ENCODE measurements at regions not wholly inside any gene's neighbourhood (a gene's known extent, or its start where the extent isn't known, plus 50 kb on each side); places are given as distances from the start of the nearest gene placed in this dataset.

DNA sequence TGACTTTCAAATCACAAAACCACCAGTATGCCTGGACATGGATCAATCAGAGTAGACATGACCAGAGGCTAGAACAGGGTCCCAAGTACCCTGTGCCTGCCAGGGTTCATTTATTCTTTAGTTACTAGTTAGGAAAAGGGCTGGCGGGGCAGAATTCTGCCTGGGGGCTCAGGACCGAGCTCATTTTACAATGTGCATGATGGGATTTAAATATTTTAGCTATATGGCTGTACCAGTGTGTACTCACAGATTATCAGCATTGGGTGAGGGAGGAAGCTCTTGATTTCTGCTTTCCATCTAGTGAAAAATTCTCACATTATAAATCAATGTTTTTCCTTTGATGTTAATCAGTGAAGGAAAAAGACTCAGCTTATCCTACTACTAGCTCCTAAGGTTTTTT, 1511.1 kb downstream of the EFNA5 start:
- intact Hi-C loops (cut with micrococcal nuclease; ENCODE audit: unreplicated experiment), result no loop called here
- TF ChIP-seq CTCF (conservative IDR thresholded peaks at IDR 0.05; ENCODE audit: low read depth, low read length) (no peak), EZH2 (IDR thresholded peaks at IDR 0.05; ENCODE audit: borderline replicate concordance, low read depth, low read length, poor library complexity, severe bottlenecking) (no peak)
- Histone ChIP-seq H3K4me3 (ENCODE audit: low read depth, low read length, poor library complexity, severe bottlenecking) (no peak overlapping the region), H3K9me3 (ENCODE audit: low read depth, low read length, poor library complexity, severe bottlenecking) (no peaks in the 10 kb centered on the region), H3K27ac (ENCODE audit: low read depth, low read length, poor library complexity, severe bottlenecking) (no peak overlapping the region), H3K36me3 (ENCODE audit: insufficient read depth, low read length, poor library complexity, severe bottlenecking) (no peaks in the 10 kb centered on the region), H3K4me1 (ENCODE audit: insufficient read depth, low read length, poor library complexity, severe bottlenecking) (no peaks in the 10 kb centered on the region), H3K27me3 (replicated peaks; ENCODE audit: insufficient read depth, low read depth, low read length, poor library complexity) (no peaks in the 10 kb centered on the region)
- CTCF ChIA-PET, result no interaction called here
- BruUV-seq (replicated peaks), result no TSS peak
- POLR2A ChIA-PET (ENCODE audit: low non-redundant PET), result no interaction called here
- DNase-seq (ENCODE audit: low spot score), result no peak

DNA sequence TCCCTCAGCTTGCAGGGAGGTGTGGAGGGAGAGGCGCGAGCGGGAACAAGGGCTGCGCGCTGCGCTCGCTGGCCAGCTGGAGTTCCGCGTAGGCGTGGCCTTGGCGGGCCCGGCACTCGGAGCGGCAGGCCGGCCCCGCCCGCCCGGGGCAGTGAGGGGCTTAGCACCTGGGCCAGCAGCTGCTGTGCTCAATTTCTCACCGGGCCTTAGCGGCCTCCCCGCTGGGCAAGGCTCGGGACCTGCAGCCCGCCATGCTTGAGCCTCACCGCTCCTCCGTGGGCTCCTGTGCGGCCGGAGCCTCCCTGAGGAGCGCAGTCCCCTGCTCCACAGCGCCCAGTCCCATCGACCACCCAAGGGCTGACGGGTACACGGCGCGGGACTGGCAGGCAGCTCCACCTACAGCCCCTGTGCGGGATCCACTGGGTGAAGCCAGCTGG, 1516.4 kb downstream of the EFNA5 start:
- POLR2A ChIA-PET (ENCODE audit: low non-redundant PET), result no interaction called here
- H3K4me1 ChIP-seq (ENCODE audit: insufficient read depth, low read length, poor library complexity, severe bottlenecking), result no peaks in the 10 kb centered on the region
- no peaks in the 10 kb centered on the region for H3K9me3 ChIP-seq (ENCODE audit: low read depth, low read length, poor library complexity, severe bottlenecking)
- CTCF ChIA-PET, result no interaction called here
- H3K36me3 ChIP-seq (ENCODE audit: insufficient read depth, low read length, poor library complexity, severe bottlenecking), result no peaks in the 10 kb centered on the region
- intact Hi-C loops (cut with micrococcal nuclease; ENCODE audit: unreplicated experiment), result no loop called here
- DNase-seq (ENCODE audit: low spot score), result no peak
- H3K27me3 ChIP-seq (replicated peaks; ENCODE audit: insufficient read depth, low read depth, low read length, poor library complexity), result no peaks in the 10 kb centered on the region
- no peak for TF ChIP-seq CTCF (conservative IDR thresholded peaks at IDR 0.05; ENCODE audit: low read depth, low read length)
- TF ChIP-seq EZH2 (IDR thresholded peaks at IDR 0.05; ENCODE audit: borderline replicate concordance, low read depth, low read length, poor library complexity, severe bottlenecking), result no peak
- no peak overlapping the region for H3K27ac ChIP-seq (ENCODE audit: low read depth, low read length, poor library complexity, severe bottlenecking)
- no TSS peak for BruUV-seq (replicated peaks)
- no peak overlapping the region for H3K4me3 ChIP-seq (ENCODE audit: low read depth, low read length, poor library complexity, severe bottlenecking)

GRCh38 chr5:106152569-106152968, 1518.2 kb downstream of the EFNA5 start:
- TF ChIP-seq EZH2 (IDR thresholded peaks at IDR 0.05; ENCODE audit: borderline replicate concordance, low read depth, low read length, poor library complexity, severe bottlenecking) (no peak), CTCF (conservative IDR thresholded peaks at IDR 0.05; ENCODE audit: low read depth, low read length) (no peak)
- no peaks in the 10 kb centered on the region for H3K36me3 ChIP-seq (ENCODE audit: insufficient read depth, low read length, poor library complexity, severe bottlenecking)
- H3K4me1 ChIP-seq (ENCODE audit: insufficient read depth, low read length, poor library complexity, severe bottlenecking), result no peaks in the 10 kb centered on the region
- DNase-seq (ENCODE audit: low spot score), result no peak
- H3K9me3 ChIP-seq (ENCODE audit: low read depth, low read length, poor library complexity, severe bottlenecking), result no peaks in the 10 kb centered on the region
- BruUV-seq (replicated peaks), result no TSS peak
- ChIA-PET POLR2A (ENCODE audit: low non-redundant PET) (no interaction called here), CTCF (no interaction called here)
- no peaks in the 10 kb centered on the region for H3K27me3 ChIP-seq (replicated peaks; ENCODE audit: insufficient read depth, low read depth, low read length, poor library complexity)
- H3K27ac ChIP-seq (ENCODE audit: low read depth, low read length, poor library complexity, severe bottlenecking), result no peak overlapping the region
- no peak overlapping the region for H3K4me3 ChIP-seq (ENCODE audit: low read depth, low read length, poor library complexity, severe bottlenecking)
- intact Hi-C loops (cut with micrococcal nuclease; ENCODE audit: unreplicated experiment), result no loop called here

Measured in A673 (cell line).